SK-N-SH treated with all-trans-retinoic acid at 6 μM for 48 hours (cell line): ENCODE measurements at regions not wholly inside any gene's neighbourhood (a gene's known extent, or its start where the extent isn't known, plus 50 kb on each side); places are given as distances from the start of the nearest gene placed in this dataset.

Experiments used
- ARNTL ChIP-seq: fragments of 450-650 bp; formaldehyde crosslinking; IDR thresholded peaks from 2 replicates; pipeline ENCODE4 v1.5.0; 2020; ENCODE audit warnings: low read depth, mild to moderate bottlenecking, moderate library complexity, borderline replicate concordance
- ZC3H10 ChIP-seq: fragments of 250-450 bp; sonication (Bioruptor Pico); IDR thresholded peaks from 2 replicates; pipeline ENCODE4 v1.5.1; 2021; ENCODE audit warnings: mild to moderate bottlenecking, moderate library complexity
- TF ChIP-seq, protein P1 (sequence below): fragments of 250-450 bp; sonication (Bioruptor Pico); IDR thresholded peaks from 2 replicates; pipeline ENCODE4 v1.5.1; 2020; ENCODE audit warnings: low read depth, mild to moderate bottlenecking, moderate library complexity

DNA sequence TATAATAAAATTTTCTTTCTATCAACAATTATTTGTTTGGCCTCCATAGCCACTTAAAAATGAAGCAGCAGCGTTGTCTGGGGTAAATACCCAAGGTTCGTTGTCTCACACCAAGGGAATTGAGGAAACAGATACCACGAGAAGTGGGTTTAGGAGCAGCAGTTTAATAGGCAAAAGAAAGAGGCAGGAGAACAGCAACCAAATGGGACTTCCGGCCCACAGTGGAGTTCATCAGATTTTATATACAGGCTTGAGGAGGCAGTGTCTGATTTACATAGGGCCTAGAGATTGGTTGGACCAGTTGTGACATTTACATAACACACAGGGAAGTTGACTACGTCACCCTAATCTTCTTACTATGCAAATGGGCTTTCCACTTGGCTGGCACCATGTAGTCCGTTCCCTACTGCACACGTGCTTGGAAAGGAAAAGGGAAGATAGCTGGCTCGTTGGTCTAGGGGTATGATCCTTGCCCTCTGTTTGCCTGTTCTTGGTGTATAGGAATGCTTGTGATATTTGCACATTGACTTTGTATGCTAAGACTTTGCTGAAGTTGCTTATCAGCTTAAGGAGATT is 61.5 kb upstream of the SETMAR start:
- TF ChIP-seq ARNTL (CRISPR knock-in tag) (no peak), ZC3H10 (CRISPR knock-in tag) (no peak)
- TF ChIP-seq, protein P1, sequence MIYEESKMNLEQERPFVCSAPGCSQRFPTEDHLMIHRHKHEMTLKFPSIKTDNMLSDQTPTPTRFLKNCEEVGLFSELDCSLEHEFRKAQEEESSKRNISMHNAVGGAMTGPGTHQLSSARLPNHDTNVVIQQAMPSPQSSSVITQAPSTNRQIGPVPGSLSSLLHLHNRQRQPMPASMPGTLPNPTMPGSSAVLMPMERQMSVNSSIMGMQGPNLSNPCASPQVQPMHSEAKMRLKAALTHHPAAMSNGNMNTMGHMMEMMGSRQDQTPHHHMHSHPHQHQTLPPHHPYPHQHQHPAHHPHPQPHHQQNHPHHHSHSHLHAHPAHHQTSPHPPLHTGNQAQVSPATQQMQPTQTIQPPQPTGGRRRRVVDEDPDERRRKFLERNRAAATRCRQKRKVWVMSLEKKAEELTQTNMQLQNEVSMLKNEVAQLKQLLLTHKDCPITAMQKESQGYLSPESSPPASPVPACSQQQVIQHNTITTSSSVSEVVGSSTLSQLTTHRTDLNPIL (CRISPR knock-in tag): no peak
